Effector memory CD4-positive, alpha-beta T cell (primary cell): ENCODE measurements at regions not wholly inside any gene's neighbourhood (a gene's known extent, or its start where the extent isn't known, plus 50 kb on each side); places are given as distances from the start of the nearest gene placed in this dataset.

Experiments
- DNase-seq, 3 donors: peaks; one replicate each; pipeline ENCODE4 v3.0.0-alpha.2; 2020
- H3K27ac ChIP-seq: 2 replicates; pipeline ENCODE4 v1.7.0; 2013; ENCODE audit warnings: mild to moderate bottlenecking, low read length, moderate library complexity; ENCODE audit not compliant: insufficient read depth, poor library complexity, severe bottlenecking
- H3K27me3 ChIP-seq: replicated peaks from 2 replicates; pipeline ENCODE4 v1.7.0; 2013; ENCODE audit warnings: mild to moderate bottlenecking, low read length; ENCODE audit not compliant: insufficient read depth, control insufficient read depth, poor library complexity, severe bottlenecking
- H3K36me3 ChIP-seq: 2 replicates; pipeline ENCODE4 v1.7.0; 2013; ENCODE audit warnings: mild to moderate bottlenecking, low read length, moderate library complexity; ENCODE audit not compliant: control insufficient read depth, insufficient read depth
- H3K4me1 ChIP-seq: 2 replicates; pipeline ENCODE4 v1.7.0; 2013; ENCODE audit warnings: low read length, mild to moderate bottlenecking; ENCODE audit not compliant: control insufficient read depth, insufficient read depth, poor library complexity, severe bottlenecking
- H3K4me3 ChIP-seq: 2 replicates; pipeline ENCODE4 v1.7.0; 2013; ENCODE audit warnings: low read length, low read depth, mild to moderate bottlenecking; ENCODE audit not compliant: insufficient read depth, poor library complexity, severe bottlenecking
- H3K9me3 ChIP-seq: 2 replicates; pipeline ENCODE4 v1.7.0; 2013; ENCODE audit warnings: mild to moderate bottlenecking, low read length, moderate library complexity; ENCODE audit not compliant: control insufficient read depth

DNA sequence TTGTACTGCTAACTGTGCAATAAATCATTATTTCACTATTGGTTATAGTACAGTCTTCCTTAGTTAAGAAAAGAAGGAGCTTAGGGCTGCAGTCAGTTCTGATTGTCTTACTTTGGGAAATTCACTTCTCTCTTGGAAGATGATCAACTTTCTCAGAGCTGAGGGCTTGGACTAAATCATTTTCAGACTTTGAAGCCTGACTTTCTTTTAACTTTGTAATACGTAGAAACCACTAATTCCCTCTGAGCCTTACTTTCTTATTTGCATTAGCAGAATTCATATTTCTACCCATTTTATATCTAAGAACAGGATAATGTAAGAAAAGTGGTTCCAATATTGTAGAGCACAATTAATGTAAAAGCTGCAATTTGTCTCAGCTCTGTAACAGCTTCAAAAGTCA lies 386.4 kb downstream of the TRIB2 start:
- H3K36me3 ChIP-seq = no peaks in the 10 kb centered on the region
- H3K4me1 ChIP-seq = no peaks in the 10 kb centered on the region
- no peak for DNase-seq
- no peak overlapping the region for H3K27ac ChIP-seq
- H3K27me3 ChIP-seq = no peaks in the 10 kb centered on the region
- H3K4me3 ChIP-seq = no peak overlapping the region
- no peaks in the 10 kb centered on the region for H3K9me3 ChIP-seq

DNA sequence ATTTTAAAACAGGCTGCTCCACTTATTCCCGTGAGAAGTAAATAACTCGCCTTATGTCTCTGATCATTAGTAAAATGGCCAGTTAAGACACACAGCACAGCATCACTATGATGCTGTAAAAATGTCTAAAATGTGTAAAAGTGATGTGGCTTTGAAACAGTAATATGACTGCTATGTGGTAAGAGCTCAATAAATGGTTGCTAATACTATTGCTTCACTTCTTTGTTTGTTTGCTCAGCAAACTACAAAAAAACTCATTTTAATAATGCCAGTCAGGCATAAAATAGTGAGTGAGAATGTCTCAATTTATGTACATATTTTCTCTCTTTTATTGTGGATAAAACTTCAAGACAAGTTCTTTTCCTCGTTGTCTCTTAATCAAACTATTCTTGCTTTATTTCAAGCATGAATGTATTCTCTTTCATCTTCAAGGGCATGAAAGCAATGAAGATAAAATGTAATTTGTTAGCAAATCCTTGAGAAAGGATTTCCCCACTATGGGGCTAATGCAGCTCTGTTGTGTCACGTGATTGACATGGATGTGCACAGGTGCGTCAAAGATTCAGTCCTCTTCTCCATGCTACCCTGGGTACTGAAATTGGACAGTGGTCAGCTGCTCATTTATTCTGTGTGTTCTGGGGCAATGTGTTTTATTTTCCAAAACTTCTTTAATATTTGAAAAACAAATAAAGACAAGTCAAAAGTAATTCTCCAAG lies 387.2 kb downstream of the TRIB2 start:
- H3K4me3 ChIP-seq = no peak overlapping the region
- H3K27me3 ChIP-seq = no peaks in the 10 kb centered on the region
- DNase-seq = no peak
- H3K27ac ChIP-seq = no peak overlapping the region
- H3K4me1 ChIP-seq = no peaks in the 10 kb centered on the region
- H3K36me3 ChIP-seq = no peaks in the 10 kb centered on the region
- H3K9me3 ChIP-seq = no peaks in the 10 kb centered on the region

DNA sequence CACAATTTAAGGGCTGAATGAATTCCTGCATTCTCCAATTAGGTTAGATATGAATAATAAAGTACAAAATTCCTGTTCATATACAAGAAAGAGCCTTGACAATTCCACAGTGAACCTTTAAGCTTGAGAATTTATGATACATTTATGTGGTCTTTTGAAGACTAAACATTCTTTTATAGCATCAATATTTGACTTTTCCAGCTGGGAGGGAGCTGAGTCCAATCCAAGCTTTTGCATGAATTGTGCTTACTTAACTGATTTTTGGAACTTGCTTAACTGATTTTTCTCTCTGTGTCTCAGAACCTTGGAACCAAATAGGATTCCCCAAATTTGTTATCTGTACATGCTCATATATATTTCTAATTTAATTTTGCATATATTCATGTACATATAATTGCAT lies 388.0 kb downstream of the TRIB2 start:
- Histone ChIP-seq H3K4me3 (no peak overlapping the region), H3K4me1 (no peaks in the 10 kb centered on the region), H3K27ac (no peak overlapping the region), H3K27me3 (no peaks in the 10 kb centered on the region), H3K9me3 (no peaks in the 10 kb centered on the region), H3K36me3 (no peaks in the 10 kb centered on the region)
- no peak for DNase-seq

DNA sequence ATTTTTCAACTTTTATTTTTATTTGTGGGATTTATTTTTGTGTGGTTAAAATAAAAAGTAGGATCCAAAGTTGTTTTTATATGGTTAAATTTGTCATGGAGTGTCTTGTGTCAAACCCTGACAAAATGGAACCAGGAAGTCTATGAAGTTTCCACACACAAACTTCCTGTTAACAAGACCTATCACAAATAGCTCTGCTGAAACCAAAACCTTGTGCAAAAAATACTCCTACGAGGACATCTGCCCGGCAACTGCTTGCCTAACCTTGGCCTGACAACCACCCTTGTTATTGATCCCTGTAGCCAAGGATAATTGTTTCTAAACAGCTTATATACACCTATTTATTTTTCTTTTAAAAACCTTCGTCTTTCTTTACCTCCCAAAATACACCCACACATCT lies 389.6 kb downstream of the TRIB2 start:
- H3K27ac ChIP-seq = no peak overlapping the region
- H3K4me3 ChIP-seq = no peak overlapping the region
- no peaks in the 10 kb centered on the region for H3K4me1 ChIP-seq
- H3K36me3 ChIP-seq = no peaks in the 10 kb centered on the region
- no peaks in the 10 kb centered on the region for H3K9me3 ChIP-seq
- DNase-seq = no peak
- no peaks in the 10 kb centered on the region for H3K27me3 ChIP-seq

DNA sequence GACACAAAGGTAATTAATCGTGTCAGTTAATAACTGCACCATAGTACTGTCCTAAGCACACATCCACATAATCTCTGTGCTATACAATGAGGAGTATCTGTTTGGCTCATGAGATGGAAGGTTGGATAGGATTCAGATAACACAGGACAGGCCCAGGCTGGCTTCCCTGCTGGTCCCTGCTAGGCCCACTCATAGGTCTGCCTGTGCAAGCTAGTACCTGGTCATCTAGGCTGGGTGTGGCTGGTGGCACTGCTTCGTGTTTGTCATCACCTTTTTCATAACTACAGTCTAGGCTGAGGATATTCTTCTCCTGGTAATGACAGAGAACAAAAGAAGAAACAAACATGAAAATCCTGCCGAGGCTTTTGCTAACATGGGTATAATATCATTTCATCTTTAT lies 392.8 kb downstream of the TRIB2 start:
- Histone ChIP-seq H3K9me3 (no peaks in the 10 kb centered on the region), H3K27ac (no peak overlapping the region), H3K27me3 (no peaks in the 10 kb centered on the region), H3K36me3 (no peaks in the 10 kb centered on the region), H3K4me1 (no peaks in the 10 kb centered on the region), H3K4me3 (no peak overlapping the region)
- no peak for DNase-seq

DNA sequence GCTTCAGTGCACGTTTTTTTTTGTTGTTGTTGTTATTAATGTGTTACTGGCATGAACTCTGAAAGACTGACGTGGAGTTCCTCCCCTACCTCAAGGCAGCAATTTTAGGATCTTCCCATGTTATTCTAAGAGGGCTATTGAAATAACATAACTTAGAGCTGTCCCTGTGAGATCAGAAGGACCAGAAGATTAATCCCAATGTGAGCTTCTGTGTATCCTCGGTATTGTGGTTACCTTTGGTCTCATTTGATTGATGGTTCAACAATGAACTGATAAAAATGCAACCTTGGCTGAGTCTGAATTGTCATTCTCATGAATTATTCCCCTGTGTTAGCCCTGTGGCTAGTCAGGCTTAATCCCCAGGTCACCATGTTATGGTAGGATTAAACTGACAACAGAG lies 394.1 kb downstream of the TRIB2 start:
- no peak for DNase-seq

DNA sequence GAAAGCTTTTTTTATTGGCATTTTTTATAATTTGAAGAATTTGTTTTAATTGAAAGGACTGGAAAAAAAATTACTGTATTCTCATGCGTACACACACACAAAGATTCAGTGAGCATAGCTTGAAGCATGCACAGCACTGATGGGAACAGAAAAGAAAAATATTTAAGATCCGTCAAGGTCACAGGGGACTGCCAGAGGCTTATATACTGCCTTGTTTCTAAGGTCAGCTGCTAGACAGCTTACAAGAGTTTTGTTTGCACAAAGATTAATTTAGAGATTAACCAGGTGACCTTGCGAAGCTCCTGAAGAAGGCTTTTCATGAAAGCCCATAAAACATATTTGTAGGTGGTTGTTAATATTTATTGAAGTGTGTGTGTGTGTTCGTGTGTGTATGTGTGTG lies 396.3 kb downstream of the TRIB2 start:
- Histone ChIP-seq H3K27ac (no peak overlapping the region), H3K4me3 (no peak overlapping the region), H3K9me3 (no peaks in the 10 kb centered on the region), H3K36me3 (no peaks in the 10 kb centered on the region), H3K4me1 (no peaks in the 10 kb centered on the region), H3K27me3 (no peaks in the 10 kb centered on the region)
- DNase-seq = no peak

More for the DNA sequence above, 394.1 kb downstream of the TRIB2 start:
- H3K9me3 ChIP-seq = no peaks in the 10 kb centered on the region
- H3K36me3 ChIP-seq = no peaks in the 10 kb centered on the region
- H3K4me1 ChIP-seq = no peaks in the 10 kb centered on the region
- H3K27ac ChIP-seq = no peak overlapping the region
- H3K4me3 ChIP-seq = no peak overlapping the region
- no peaks in the 10 kb centered on the region for H3K27me3 ChIP-seq

DNA sequence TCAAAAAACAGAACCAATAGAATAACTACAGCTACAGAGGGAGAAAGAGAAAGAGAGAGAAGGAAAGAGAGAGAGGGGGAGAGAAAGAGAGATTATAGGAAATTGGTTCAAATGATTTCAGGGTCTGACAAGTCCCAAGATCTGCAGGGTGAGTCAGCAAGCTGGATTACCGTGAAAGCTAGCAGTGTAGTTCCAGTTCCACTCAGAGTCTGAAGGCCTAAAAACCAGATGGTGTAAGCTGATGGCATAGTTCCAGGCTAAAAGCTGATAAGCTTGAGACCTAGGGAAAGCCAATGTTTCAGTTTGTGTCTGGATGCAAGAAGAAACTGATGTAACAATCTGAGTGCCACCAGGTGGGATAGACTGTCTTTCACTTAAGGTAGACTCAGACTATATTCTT lies 397.7 kb downstream of the TRIB2 start:
- no peak for DNase-seq
- no peak overlapping the region for H3K27ac ChIP-seq
- H3K27me3 ChIP-seq = no peaks in the 10 kb centered on the region
- H3K4me1 ChIP-seq = no peaks in the 10 kb centered on the region
- H3K9me3 ChIP-seq = no peaks in the 10 kb centered on the region
- H3K4me3 ChIP-seq = no peak overlapping the region
- H3K36me3 ChIP-seq = no peaks in the 10 kb centered on the region

DNA sequence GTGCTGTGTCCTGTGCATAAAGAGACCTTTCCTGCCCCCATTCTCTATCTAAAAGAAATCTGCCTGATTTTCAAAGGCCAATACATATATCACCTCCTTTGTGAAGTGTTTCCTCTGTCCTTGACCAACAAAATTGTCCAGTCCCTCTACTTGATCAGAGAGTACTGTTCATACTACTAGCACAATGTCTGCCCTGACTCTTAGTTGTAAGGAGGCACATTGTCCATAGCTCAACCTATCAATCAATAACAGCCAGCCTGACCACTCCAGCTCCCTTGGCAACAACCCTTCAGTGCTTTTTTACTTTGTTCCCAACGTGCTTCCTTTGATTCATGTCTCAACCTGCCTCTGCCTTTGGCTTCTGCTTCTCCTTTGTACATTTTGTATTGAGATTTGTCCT lies 398.9 kb downstream of the TRIB2 start:
- H3K27ac ChIP-seq = no peak overlapping the region
- H3K9me3 ChIP-seq = no peaks in the 10 kb centered on the region
- no peak for DNase-seq
- H3K36me3 ChIP-seq = no peaks in the 10 kb centered on the region
- H3K27me3 ChIP-seq = no peaks in the 10 kb centered on the region
- H3K4me1 ChIP-seq = no peaks in the 10 kb centered on the region
- H3K4me3 ChIP-seq = no peak overlapping the region

DNA sequence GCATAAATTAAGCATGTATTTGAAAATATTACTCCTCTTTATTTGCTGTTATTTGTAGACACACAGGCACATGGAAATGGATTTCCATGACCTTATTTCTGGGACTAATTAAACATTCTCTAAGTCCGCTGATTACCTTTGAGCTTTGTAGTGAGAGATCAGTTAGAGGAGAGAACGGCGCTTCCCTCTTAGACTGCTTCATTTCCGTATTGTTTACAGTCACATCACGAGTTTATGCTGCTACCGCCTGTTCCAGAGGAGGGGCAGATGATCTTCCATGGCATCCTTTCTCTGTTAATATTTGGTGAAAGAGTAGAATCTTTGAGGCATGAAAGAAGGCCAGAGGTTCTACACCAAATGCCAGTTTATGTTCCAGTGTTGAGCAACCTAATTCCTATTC lies 404.4 kb downstream of the TRIB2 start:
- H3K27ac ChIP-seq = no peak overlapping the region
- DNase-seq = no peak
- H3K27me3 ChIP-seq = no peaks in the 10 kb centered on the region
- no peaks in the 10 kb centered on the region for H3K4me1 ChIP-seq
- H3K4me3 ChIP-seq = no peak overlapping the region
- no peaks in the 10 kb centered on the region for H3K9me3 ChIP-seq
- H3K36me3 ChIP-seq = no peaks in the 10 kb centered on the region
